ENCODE measurements at regions not wholly inside any gene's neighbourhood (a gene's known extent, or its start where the extent isn't known, plus 50 kb on each side); places are given as distances from the start of the nearest gene placed in this dataset.
"Not testable (repeated sequence)": the region's sequence is repeated elsewhere in the genome, so short reads cannot be mapped to it uniquely, and the experiment has no call there.

DNA sequence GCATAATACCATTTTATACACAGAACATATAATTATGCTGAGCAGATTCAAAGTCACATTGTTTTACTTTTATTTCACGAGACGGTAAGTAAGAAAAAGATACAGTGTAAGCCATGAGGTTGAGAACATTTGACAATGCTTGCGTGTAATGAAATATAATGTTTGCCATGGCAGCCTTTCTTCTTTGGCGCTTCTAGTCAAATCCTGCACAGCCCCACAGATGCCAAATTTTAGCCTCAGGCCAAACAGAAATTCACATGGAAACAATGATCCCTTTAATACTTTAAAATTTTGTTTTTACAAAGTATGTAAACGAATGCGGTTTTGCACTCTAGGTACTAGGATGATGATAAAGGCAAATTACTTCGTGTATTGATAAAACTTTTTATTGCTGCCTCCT lies 502.7 kb upstream of the SMIM31 start:
- no peak overlapping the region for H3K27ac Mint-ChIP-seq
- intact Hi-C loops (cut with micrococcal nuclease): no loop called here
- H3K36me3 Mint-ChIP-seq: no peaks in the 10 kb centered on the region
- no peaks in the 10 kb centered on the region for H3K9me3 Mint-ChIP-seq
- H3K27me3 Mint-ChIP-seq: no peaks in the 10 kb centered on the region
- DNase-seq: no peak
- no peaks in the 10 kb centered on the region for H3K4me1 Mint-ChIP-seq (ENCODE audit: low read depth)
- CTCF ChIA-PET: no interaction called here
- POLR2A ChIA-PET: no interaction called here
- H3K4me3 Mint-ChIP-seq: no peak overlapping the region

DNA sequence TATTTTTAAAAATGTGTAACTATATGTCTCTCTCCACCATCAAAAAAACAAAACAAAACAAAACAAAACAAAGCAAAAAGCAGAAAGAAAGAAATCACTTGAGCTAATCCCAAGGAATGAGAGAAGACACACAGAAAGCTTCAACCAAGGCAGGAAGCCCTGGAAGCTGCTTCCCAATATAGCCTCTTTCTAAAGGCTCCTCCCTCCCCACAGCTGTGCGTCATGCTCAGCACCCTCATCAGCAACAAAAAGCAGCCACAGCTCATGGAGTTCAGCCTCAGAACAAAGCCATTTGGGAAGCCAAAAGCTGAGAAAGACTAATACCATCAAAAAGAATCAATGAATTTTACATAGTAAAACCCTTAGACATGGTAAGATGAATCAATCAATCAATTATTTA lies 501.6 kb upstream of the SMIM31 start:
- Mint-ChIP-seq H3K27me3 (no peaks in the 10 kb centered on the region), H3K36me3 (no peaks in the 10 kb centered on the region), H3K27ac (no peak overlapping the region), H3K9me3 (no peaks in the 10 kb centered on the region), H3K4me1 (ENCODE audit: low read depth) (no peaks in the 10 kb centered on the region), H3K4me3 (no peak overlapping the region)
- CTCF ChIA-PET: no interaction called here
- POLR2A ChIA-PET: no interaction called here
- DNase-seq: no peak
- intact Hi-C loops (cut with micrococcal nuclease): no loop called here

DNA sequence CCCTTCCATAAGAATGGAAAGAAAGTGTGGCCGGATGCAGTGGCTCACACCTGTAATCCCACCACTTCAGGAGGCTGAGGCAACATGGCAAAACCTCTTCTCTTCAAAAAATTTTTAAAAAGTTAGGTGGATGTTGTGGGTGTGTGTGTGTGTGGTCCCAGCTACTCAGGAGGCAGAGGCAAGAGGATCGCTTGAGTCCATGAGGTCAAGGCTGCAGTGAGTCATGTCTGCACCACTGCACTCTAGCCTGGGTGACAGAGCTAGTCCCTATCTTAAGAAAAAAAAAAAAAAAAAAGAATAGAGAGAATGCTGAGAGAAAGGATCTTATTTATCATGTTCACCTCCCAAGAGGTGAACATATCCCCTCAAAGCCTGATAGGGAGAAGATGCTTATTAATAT lies 492.1 kb upstream of the SMIM31 start:
- CTCF ChIA-PET: no interaction called here

DNA sequence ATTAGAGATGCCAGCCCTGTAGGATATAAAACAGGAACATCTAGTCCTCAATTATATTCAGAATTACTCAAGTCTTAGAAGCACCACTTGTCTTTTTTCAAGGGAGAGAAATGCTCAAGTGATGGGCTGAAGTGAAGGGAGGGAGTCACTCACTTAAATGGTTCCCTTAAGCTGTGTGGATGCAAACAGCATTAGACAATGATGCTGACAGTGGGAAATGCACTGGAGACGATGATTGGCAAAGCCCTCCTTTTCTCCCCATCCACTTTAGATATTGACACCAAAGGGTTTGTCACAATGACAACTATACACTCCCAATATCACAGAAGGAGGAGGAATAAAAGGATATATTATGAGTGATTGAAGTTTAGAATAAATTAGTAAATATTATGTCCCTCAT lies 491.4 kb upstream of the SMIM31 start:
- POLR2A ChIA-PET; CTCF ChIA-PET; H3K36me3 Mint-ChIP-seq; DNase-seq; H3K4me1 Mint-ChIP-seq (ENCODE audit: low read depth); H3K27me3 Mint-ChIP-seq; H3K27ac Mint-ChIP-seq; intact Hi-C loops (cut with micrococcal nuclease); H3K9me3 Mint-ChIP-seq; H3K4me3 Mint-ChIP-seq: not testable (repeated sequence)

More for the DNA sequence above, 492.1 kb upstream of the SMIM31 start:
- Mint-ChIP-seq H3K4me1 (ENCODE audit: low read depth) (no peaks in the 10 kb centered on the region), H3K9me3 (no peaks in the 10 kb centered on the region), H3K36me3 (no peaks in the 10 kb centered on the region), H3K27me3 (no peaks in the 10 kb centered on the region), H3K4me3 (no peak overlapping the region), H3K27ac (no peak overlapping the region)
- POLR2A ChIA-PET: no interaction called here
- intact Hi-C loops (cut with micrococcal nuclease): no loop called here
- no peak for DNase-seq

DNA sequence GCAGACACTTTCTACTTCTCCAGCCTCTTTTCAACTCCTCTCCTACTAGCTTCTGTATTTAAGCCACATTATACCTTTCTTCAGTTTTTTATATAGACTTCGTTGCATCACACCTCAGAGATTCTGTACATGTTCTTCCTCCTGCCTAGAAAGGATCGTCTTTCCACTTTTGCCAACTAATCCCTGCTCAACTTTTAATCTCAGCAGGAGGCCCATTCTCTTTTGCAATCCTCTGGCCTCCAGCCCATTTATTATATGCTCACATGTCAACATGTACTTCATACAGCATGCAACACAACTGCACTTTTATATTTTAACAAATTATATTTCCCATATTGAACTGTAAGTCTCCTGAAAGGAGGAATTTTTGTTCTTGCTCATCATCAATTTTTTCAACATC lies 476.5 kb upstream of the SMIM31 start:
- H3K27me3 Mint-ChIP-seq; H3K36me3 Mint-ChIP-seq; intact Hi-C loops (cut with micrococcal nuclease); H3K9me3 Mint-ChIP-seq; H3K4me3 Mint-ChIP-seq; DNase-seq; POLR2A ChIA-PET; H3K4me1 Mint-ChIP-seq (ENCODE audit: low read depth); CTCF ChIA-PET; H3K27ac Mint-ChIP-seq: not testable (repeated sequence)

DNA sequence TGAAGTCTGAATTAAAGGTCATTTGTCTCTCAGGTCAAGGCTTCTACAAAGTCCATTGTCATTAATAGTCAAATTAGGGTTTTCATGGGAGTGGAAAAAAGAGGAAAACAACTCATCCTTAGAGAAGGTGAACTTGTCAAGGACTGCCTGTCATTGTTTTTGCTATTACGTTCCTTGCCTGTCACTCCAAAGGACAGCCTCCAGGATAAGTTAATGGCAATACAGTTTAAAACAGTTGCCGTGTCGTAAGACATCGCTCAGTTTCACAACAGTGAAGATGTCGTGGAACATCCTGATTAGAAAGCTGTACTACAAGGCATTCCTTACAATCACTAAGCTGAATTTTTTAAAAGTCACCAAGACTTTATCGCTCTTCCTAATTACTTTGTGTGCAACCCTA lies 466.8 kb upstream of the SMIM31 start:
- Mint-ChIP-seq H3K27me3 (no peaks in the 10 kb centered on the region), H3K4me3 (no peak overlapping the region), H3K36me3 (no peaks in the 10 kb centered on the region), H3K27ac (no peak overlapping the region), H3K4me1 (ENCODE audit: low read depth) (no peaks in the 10 kb centered on the region), H3K9me3 (no peaks in the 10 kb centered on the region)
- no peak for DNase-seq
- ChIA-PET CTCF (no interaction called here), POLR2A (no interaction called here)
- intact Hi-C loops (cut with micrococcal nuclease): no loop called here

DNA sequence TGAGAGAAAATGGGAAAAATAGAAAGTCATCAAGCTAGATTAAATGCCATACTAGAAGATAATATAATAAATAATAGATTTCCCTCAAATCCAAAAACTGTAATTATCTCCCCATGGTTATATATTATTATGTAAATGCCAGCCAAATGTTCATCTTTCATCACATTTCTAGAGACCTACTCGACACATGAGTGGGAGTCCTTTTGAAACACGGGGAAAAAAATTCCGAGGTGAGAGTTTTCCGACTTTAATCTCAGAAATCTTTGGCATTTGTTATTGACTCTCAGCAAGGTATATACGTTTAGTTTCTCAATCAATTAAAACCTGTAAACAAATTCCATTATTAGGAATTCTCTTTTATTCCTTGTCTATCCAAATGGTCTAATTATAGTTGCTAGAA lies 465.4 kb upstream of the SMIM31 start:
- DNase-seq: no peak
- H3K9me3 Mint-ChIP-seq: no peaks in the 10 kb centered on the region
- no peak overlapping the region for H3K27ac Mint-ChIP-seq
- no peak overlapping the region for H3K4me3 Mint-ChIP-seq
- ChIA-PET POLR2A (no interaction called here), CTCF (no interaction called here)
- intact Hi-C loops (cut with micrococcal nuclease): no loop called here
- H3K36me3 Mint-ChIP-seq: no peaks in the 10 kb centered on the region
- H3K27me3 Mint-ChIP-seq: no peaks in the 10 kb centered on the region
- no peaks in the 10 kb centered on the region for H3K4me1 Mint-ChIP-seq (ENCODE audit: low read depth)

DNA sequence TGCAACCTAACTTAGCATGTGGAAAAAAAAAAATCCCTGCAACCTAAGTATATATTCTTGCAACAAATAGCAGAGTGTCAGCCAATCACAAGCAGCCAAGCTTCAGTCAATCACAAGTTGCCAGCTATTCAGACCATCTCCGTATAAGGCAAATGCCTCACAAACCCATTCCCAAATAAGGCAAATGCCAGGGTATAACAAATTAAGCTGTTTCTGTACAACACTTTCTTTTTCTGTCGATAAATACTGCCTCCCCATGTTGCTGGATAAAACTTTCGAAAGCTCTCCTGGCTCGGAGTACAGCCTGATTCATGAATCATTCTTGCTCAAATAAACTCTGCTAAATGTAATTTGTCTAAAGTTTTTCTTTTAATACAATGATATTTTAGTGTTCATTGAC lies 460.7 kb upstream of the SMIM31 start:
- DNase-seq: no peak
- intact Hi-C loops (cut with micrococcal nuclease): no loop called here
- no peaks in the 10 kb centered on the region for H3K36me3 Mint-ChIP-seq
- H3K27ac Mint-ChIP-seq: no peak overlapping the region
- no peaks in the 10 kb centered on the region for H3K27me3 Mint-ChIP-seq
- POLR2A ChIA-PET: no interaction called here
- H3K4me3 Mint-ChIP-seq: no peak overlapping the region
- no peaks in the 10 kb centered on the region for H3K9me3 Mint-ChIP-seq
- CTCF ChIA-PET: no interaction called here
- no peaks in the 10 kb centered on the region for H3K4me1 Mint-ChIP-seq (ENCODE audit: low read depth)

DNA sequence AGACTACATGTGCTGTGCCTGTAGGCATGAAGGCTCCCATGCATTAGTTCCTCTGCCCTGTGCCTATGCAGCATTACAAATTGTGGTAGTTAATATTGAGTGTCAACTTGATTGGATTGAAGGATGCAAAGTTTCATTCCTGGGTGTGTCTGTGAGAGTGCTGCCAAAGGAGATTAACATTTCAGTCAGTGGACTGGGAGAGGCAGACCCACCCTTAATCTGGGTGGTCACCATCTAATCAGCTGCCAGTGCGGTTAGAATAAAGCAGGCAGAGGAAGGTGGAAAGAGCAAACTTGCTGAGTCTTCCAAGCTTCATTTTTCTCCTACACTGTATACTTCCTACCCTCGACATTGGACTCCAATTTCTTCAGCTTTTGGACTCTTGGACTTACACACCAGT lies 460.2 kb upstream of the SMIM31 start:
- DNase-seq: no peak
- Mint-ChIP-seq H3K27me3 (no peaks in the 10 kb centered on the region), H3K4me3 (no peak overlapping the region), H3K4me1 (ENCODE audit: low read depth) (no peaks in the 10 kb centered on the region), H3K36me3 (no peaks in the 10 kb centered on the region), H3K9me3 (no peaks in the 10 kb centered on the region), H3K27ac (no peak overlapping the region)
- ChIA-PET CTCF (no interaction called here), POLR2A (no interaction called here)
- intact Hi-C loops (cut with micrococcal nuclease): no loop called here

DNA sequence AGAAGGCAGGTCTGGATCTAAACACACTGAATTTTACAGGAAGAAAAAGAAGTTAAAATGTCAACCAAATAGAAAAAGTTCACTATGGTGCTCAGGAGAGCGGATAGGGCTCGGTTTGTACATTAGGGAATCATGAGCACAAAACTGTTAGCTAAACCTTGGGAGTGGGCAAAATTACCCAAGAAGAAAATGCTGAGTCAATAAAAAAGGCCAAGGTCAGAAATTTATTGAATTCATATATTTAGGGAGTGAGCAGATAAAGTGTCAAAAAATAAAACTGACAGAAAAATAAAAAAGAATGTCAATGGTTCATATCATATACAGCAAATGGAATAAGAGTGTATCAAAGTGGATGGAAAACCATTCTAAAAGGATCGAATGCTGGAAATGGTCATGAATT lies 452.5 kb upstream of the SMIM31 start:
- no peaks in the 10 kb centered on the region for H3K27me3 Mint-ChIP-seq
- POLR2A ChIA-PET: no interaction called here
- no peaks in the 10 kb centered on the region for H3K9me3 Mint-ChIP-seq
- no peak overlapping the region for H3K4me3 Mint-ChIP-seq
- DNase-seq: no peak
- H3K4me1 Mint-ChIP-seq (ENCODE audit: low read depth): no peaks in the 10 kb centered on the region
- H3K27ac Mint-ChIP-seq: no peak overlapping the region
- intact Hi-C loops (cut with micrococcal nuclease): no loop called here
- CTCF ChIA-PET: no interaction called here
- H3K36me3 Mint-ChIP-seq: no peaks in the 10 kb centered on the region

DNA sequence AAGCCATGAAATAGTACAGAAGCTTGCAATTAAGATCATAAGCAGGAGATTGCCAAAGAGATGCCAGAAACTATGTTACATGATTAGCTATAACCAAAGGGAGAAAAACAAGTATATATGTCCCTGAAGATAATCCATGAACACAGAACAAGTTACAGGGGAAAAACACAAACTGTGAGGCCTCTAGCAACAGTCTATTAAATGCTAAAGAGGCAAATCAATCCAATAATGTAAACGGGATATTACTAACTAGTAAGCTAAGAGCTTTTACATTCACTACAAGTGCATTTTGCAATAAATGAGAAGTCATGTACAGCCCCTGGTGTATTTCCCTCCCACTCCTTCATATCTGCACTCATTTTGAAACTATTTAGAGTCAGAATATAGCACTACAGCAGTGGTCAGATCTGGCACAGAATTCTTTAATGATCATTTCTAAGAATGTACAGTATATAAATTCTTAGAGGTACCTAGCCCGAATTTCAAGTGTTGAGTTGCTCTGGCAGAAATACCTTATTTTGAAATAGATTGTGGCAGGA lies 449.8 kb upstream of the SMIM31 start:
- Mint-ChIP-seq H3K27me3 (no peaks in the 10 kb centered on the region), H3K36me3 (no peaks in the 10 kb centered on the region), H3K4me3 (no peak overlapping the region), H3K27ac (no peak overlapping the region), H3K9me3 (no peaks in the 10 kb centered on the region), H3K4me1 (ENCODE audit: low read depth) (no peaks in the 10 kb centered on the region)
- ChIA-PET POLR2A (no interaction called here), CTCF (interaction anchor here (0.5 to 1.2 kb wide), 3 partner anchors 427 to 712 kb away, joined by 3 read pairs; no protein-coding TSS in a partner anchor)
- intact Hi-C loops (cut with micrococcal nuclease): no loop called here
- DNase-seq: no peak

DNA sequence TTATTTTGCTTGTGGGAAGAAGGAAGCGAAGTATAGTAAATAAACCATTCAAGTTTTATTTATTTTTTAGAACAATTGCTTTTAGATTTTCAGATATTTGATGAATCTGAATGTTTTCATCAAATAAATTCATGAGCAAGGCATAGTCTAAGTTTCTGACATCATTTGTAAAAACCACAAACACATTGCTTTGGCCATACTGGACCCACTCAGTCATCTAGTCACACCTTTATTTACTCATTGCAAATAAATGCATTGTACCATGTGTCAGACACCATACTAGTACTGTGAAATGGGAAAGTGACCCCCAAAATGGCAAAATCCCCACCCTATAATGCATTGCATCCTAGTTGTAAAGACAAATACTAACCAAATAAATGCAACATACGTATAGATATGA lies 449.1 kb upstream of the SMIM31 start:
- intact Hi-C loops (cut with micrococcal nuclease): no loop called here
- POLR2A ChIA-PET: no interaction called here
- H3K4me1 Mint-ChIP-seq (ENCODE audit: low read depth): no peaks in the 10 kb centered on the region
- no peaks in the 10 kb centered on the region for H3K36me3 Mint-ChIP-seq
- no peak overlapping the region for H3K4me3 Mint-ChIP-seq
- H3K9me3 Mint-ChIP-seq: no peaks in the 10 kb centered on the region
- no peak for DNase-seq
- no peak overlapping the region for H3K27ac Mint-ChIP-seq
- H3K27me3 Mint-ChIP-seq: no peaks in the 10 kb centered on the region
- CTCF ChIA-PET: no interaction called here

DNA sequence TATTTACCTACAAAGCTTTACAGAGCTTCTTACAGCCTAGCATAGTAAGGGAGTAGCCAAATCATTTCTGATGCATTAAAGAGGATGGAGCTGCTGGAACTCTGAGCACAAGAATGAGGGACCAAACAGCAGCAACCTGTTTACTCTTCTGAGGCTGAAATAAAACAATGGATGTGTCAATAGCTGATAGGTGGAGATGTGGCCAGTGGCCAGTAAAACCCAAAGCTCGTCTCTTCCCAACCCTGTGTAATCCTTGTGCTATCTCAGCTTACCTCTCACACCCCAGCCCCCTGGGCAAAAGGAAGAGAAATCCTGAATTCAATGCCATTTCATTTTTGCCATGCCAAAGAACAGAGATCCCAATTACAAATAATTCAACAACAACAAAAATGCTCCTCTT lies 446.7 kb upstream of the SMIM31 start:
- Mint-ChIP-seq H3K4me1 (ENCODE audit: low read depth) (no peaks in the 10 kb centered on the region), H3K27me3 (no peaks in the 10 kb centered on the region), H3K27ac (no peak overlapping the region), H3K9me3 (no peaks in the 10 kb centered on the region), H3K36me3 (no peaks in the 10 kb centered on the region), H3K4me3 (no peak overlapping the region)
- DNase-seq: no peak
- intact Hi-C loops (cut with micrococcal nuclease): no loop called here
- CTCF ChIA-PET: no interaction called here
- POLR2A ChIA-PET: no interaction called here

DNA sequence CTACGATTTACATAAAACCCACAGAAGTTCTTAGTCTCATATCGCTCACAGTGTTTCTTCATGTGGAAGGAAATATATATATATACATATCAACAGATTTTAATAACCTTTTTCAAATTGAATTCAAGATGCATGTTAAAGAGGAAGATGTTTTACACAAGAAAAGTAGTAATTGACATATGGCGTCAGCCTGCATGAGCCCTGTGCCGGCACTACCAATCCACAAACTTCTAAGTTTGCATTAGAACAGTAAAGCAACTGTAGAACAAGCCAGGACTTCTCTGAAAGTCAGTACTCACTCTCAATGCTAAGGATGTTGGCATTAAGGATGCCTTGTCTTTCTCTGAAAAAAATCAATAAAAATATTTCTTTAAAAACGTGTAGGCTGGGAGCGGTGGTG lies 441.3 kb upstream of the SMIM31 start:
- no peaks in the 10 kb centered on the region for H3K9me3 Mint-ChIP-seq
- no peak overlapping the region for H3K27ac Mint-ChIP-seq
- intact Hi-C loops (cut with micrococcal nuclease): no loop called here
- ChIA-PET CTCF (no interaction called here), POLR2A (no interaction called here)
- no peak for DNase-seq
- H3K4me3 Mint-ChIP-seq: no peak overlapping the region
- no peaks in the 10 kb centered on the region for H3K27me3 Mint-ChIP-seq
- H3K4me1 Mint-ChIP-seq (ENCODE audit: low read depth): no peaks in the 10 kb centered on the region
- H3K36me3 Mint-ChIP-seq: no peaks in the 10 kb centered on the region

All from activated CD4-positive, alpha-beta memory T cell treated with anti-CD3 and anti-CD28 coated beads for 36 hours (primary cell).